ENCODE measurements at regions not wholly inside any gene's neighbourhood (a gene's known extent, or its start where the extent isn't known, plus 50 kb on each side); places are given as distances from the start of the nearest gene placed in this dataset.

GRCh38 chr2:153098073-153098472 is 379.7 kb downstream of the ARL6IP6 start:
- H2AFZ ChIP-seq (ENCODE audit: low read depth, low read length, poor library complexity, severe bottlenecking), result no peak overlapping the region
- no peaks in the 10 kb centered on the region for H3K27me3 ChIP-seq (ENCODE audit: insufficient read depth, low read length)
- H3K79me2 ChIP-seq (ENCODE audit: insufficient read depth, low read length), result no peaks in the 10 kb centered on the region
- RAD21 ChIA-PET (ENCODE audit: low non-redundant PET in 1 of 2, low total read pairs in 2 of 2, uncharacterized antibody in 2 of 2, unreplicated experiment in 2 of 2), result no interaction called here
- no TSS peak for BruUV-seq (replicated peaks)
- DNase-seq (ENCODE audit: low read depth, low spot score), result no peak
- no peak overlapping the region for H3K9ac ChIP-seq (ENCODE audit: low read length)
- H3K9me2 ChIP-seq (ENCODE audit: insufficient read depth), result no peaks in the 10 kb centered on the region
- no peak overlapping the region for H3K4me2 ChIP-seq (ENCODE audit: low read length)
- H3K27ac ChIP-seq (ENCODE audit: low read depth, low read length), result no peak overlapping the region
- CTCF ChIA-PET, result no interaction called here
- H3K4me3 ChIP-seq (replicated peaks in 1 of 2; ENCODE audit: low read depth in 1 of 2, low read length in 2 of 2), result no peak overlapping the region
- TF ChIP-seq CTCF (IDR thresholded peaks at IDR 0.05 in 2 of 3, conservative IDR thresholded peaks at IDR 0.05 in 1 of 3; ENCODE audit: borderline replicate concordance in 1 of 3, insufficient read depth in 1 of 3, low read depth in 2 of 3, low read length in 2 of 3) (no peak), JUND (IDR thresholded peaks at IDR 0.05) (no peak), FOSL1 (IDR thresholded peaks at IDR 0.05; ENCODE audit: low read depth) (no peak), CBX3 (IDR thresholded peaks at IDR 0.05; ENCODE audit: low read depth) (no peak), ELF1 (IDR thresholded peaks at IDR 0.05; ENCODE audit: borderline replicate concordance, low read depth) (no peak), CEBPB (IDR thresholded peaks at IDR 0.05; ENCODE audit: low read depth) (no peak), MAX (IDR thresholded peaks at IDR 0.05) (no peak), YY1 (IDR thresholded peaks at IDR 0.05; ENCODE audit: extremely low read depth, insufficient replicate concordance, low read depth, low read length) (no peak), SIN3A (IDR thresholded peaks at IDR 0.05; ENCODE audit: low read depth) (no peak), ZFX (IDR thresholded peaks at IDR 0.05) (no peak), ZNF274 (IDR thresholded peaks at IDR 0.05; ENCODE audit: low read depth, low read length) (no peak), TCF7L2 (IDR thresholded peaks at IDR 0.05; ENCODE audit: borderline replicate concordance, extremely low read depth, insufficient read depth, insufficient read length) (no peak), EZH2 (IDR thresholded peaks at IDR 0.05) (no peak), RAD21 (IDR thresholded peaks at IDR 0.05; ENCODE audit: low read depth) (no peak), POLR2A (IDR thresholded peaks at IDR 0.05; ENCODE audit: borderline replicate concordance, extremely low read depth, insufficient read depth, insufficient read length) (no peak), POLR2AphosphoS5 (IDR thresholded peaks at IDR 0.05; ENCODE audit: low read depth, low read length) (no peak), SRF (IDR thresholded peaks at IDR 0.05; ENCODE audit: low read depth) (no peak)
- TF ChIP-seq, protein P1, sequence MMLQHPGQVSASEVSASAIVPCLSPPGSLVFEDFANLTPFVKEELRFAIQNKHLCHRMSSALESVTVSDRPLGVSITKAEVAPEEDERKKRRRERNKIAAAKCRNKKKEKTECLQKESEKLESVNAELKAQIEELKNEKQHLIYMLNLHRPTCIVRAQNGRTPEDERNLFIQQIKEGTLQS (IDR thresholded peaks at IDR 0.05), result no peak
- POLR2A ChIA-PET, result no interaction called here
- H4K20me1 ChIP-seq (ENCODE audit: insufficient read depth), result no peaks in the 10 kb centered on the region
- H3K36me3 ChIP-seq (ENCODE audit: control insufficient read depth in 1 of 2, insufficient read depth in 2 of 2, low read length in 2 of 2), result no peaks in the 10 kb centered on the region
- intact Hi-C loops (cut with micrococcal nuclease), result no loop called here
- no peaks in the 10 kb centered on the region for H3K9me3 ChIP-seq (ENCODE audit: control insufficient read depth in 1 of 2, insufficient read depth in 1 of 2, low read depth in 1 of 2, low read length in 2 of 2)
- no peak for ATAC-seq
- H3K4me1 ChIP-seq (ENCODE audit: control insufficient read depth in 1 of 2, insufficient read depth in 2 of 2, low read length in 2 of 2), result no peaks in the 10 kb centered on the region

Measured in HCT116 (cell line).